GM19240 (cell line): ENCODE measurements at regions not wholly inside any gene's neighbourhood (a gene's known extent, or its start where the extent isn't known, plus 50 kb on each side); places are given as distances from the start of the nearest gene placed in this dataset.

Source experiments
- DNase-seq: peaks from one replicate; pipeline ENCODE4 v3.0.0; 2011; ENCODE audit warnings: low spot score; ENCODE audit not compliant: insufficient read length

DNA sequence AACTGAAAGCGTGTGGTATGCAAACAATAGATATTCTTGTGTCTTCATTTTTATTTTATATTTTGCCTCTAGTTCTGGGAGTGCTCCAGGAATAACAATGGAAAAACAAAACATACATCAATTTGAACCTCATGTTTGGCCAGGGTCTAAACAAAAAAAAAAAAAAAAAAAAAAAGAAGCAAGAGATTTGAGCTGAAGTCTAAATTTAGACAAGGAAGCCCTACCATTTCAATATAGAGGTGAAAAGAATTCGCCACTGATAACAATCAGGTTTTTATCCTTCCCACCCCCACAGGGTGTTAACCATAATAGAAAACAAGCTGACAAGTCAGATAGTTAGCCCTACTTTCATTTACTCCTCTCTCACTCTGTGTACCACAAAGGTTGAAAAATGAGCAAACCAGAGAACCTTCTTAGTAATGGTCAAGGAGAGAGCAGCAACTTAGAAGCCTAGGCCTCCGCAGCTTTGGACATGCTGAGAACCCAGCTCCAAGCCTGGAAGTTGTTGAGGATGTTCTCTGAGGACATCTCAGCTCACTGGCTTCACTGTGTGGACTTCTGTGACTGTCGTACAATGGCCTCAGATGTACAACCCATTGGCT, 118.2 kb upstream of the HMHB1 start:
- DNase-seq = peak; percentile 6

DNA sequence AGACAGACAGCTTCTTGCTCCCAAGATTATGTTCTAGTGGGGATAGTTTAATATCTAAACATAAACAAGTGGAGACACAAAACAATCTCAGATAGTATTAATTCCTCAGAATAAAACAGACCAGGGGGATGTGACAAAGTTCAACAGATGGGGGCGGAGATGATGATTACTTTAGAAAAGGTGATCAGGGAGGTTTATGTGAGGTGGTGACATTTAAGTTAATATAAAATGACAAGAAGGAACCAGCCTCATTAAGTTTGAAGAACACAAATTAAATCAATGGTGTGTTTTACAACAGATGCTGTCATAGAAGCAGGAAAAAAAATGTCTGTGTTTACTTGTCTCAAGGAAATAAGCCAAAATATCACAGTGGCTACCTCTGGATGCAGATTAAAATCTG, 119.6 kb upstream of the HMHB1 start:
- DNase-seq = no peak

DNA sequence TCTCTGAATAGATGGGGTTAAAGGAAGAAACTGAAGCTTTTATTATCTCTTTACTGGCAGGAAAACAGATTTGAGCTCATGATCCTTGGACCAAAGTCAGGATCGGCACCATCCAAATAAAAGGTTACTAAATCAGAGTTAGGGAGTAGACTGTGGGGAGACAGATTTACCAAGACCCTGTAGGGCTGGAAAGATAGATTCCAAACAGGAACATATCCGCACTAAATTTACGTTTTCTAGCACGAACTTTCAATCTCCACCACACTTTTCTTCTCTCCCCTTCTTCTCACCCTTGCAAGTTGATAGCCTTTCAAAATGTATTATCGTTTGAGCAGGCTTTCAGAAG, 120.0 kb upstream of the HMHB1 start:
- no peak for DNase-seq

DNA sequence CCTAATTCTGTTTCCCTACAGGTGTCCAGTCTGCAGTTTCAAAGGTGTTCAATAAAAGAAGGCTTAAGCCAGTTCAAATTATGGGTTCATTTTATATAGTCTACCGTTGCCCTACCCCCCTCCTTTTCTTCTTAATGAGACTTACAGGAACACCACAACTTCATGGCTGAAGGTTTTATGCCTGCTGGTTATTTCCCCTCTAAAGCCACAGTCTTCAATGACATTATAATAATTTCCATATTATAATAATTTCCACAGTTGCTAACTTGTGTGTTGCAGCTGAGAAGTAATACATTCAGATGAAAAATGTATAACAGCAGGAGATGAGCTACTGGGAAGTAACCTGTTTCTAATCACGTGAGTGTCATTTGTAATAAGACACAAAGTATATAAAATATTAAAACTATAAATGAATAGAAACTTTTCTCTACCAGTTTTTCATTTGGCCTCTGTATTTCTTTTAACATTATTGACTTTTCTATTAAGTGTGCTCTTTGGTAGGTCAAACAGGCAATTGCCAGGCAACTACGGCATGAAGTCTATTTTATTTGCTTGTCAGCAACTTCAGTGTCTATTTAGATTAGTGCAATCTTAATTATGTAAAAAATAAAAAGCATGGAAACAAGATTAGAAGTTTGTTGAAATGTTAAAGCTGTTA, 120.5 kb upstream of the HMHB1 start:
- no peak for DNase-seq

DNA sequence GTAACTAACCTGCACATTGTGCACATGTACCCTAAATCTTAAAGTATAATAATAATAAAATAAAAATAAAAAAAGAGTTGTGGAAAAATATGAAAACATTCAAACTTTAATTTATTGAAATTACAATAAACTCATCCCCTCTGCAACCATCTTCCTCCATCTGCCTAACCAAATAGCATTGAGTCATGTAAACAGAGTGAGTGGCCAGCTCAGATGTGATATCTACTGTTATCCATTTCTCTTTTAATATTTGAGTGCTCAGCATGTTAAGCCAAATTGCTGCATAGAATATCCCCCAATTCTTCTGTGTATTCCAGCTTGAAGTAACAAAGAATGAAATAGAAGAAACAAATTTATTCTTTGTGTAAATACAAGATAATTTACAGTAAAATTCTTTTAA, 124.4 kb upstream of the HMHB1 start:
- DNase-seq = no peak

DNA sequence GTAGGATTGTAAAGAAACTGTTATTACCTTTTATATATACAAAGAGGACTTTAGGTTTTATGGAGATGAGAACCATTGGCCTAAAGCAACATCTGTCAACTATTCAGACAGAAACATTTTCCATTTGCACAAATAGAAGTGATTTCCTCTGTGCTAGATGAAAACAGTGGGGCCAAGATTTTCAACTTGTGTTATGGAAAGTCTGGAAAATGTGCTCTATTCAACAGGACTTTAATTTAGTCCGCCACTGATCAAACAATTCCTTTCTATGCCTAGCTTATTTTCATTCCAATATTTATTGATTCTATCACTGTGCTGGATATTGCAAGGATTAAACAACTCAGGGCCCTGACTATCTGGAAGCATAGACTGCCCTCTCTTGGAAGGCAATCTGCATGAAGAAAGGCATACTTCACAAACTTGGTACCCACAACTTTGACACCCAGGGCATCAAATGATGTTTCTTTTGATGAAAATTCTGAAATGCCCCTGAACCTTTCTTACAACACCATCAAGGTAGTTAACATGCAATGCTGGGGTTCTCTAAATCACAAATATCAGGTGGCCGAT, 126.6 kb upstream of the HMHB1 start:
- DNase-seq = no peak

DNA sequence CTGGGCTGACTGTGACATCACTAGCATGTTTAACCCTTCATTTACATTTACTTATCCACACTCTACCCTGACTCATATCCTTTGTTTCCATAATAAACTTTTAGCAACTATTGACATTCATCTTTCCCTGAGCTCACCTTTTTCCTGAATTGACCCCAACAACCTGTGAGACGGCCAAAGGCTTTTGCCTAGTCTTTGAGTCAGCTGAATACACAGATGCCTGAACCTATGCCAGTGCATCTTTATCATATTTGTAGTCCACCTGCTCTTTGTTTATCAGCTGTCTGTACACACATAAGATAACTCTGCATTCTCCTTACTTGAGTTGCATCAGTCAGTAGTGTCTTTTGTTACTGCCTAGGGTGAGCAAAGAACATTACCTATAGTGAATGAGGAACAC, 128.5 kb upstream of the HMHB1 start:
- no peak for DNase-seq

DNA sequence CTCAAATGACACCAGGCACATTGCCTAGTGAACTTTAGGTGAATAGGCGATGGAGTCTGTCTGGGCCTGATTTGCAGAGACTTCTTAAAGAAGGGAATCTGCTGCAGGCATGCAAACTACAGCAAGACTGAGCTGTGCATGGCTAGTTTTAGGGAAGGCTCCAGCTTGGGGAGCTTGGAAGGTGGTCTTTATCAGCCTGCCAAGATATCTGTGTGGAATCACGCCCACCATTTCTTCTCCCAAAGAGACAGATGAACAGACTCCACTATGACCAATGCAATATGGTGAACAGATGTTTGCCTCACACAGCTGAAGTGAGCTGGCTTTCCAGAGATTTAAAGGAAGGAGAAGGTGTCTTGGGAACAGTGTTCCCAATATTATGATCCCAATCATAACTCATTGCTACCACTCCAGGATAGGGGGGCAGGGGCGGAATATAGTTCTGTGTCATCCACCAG, 129.0 kb upstream of the HMHB1 start:
- no peak for DNase-seq

DNA sequence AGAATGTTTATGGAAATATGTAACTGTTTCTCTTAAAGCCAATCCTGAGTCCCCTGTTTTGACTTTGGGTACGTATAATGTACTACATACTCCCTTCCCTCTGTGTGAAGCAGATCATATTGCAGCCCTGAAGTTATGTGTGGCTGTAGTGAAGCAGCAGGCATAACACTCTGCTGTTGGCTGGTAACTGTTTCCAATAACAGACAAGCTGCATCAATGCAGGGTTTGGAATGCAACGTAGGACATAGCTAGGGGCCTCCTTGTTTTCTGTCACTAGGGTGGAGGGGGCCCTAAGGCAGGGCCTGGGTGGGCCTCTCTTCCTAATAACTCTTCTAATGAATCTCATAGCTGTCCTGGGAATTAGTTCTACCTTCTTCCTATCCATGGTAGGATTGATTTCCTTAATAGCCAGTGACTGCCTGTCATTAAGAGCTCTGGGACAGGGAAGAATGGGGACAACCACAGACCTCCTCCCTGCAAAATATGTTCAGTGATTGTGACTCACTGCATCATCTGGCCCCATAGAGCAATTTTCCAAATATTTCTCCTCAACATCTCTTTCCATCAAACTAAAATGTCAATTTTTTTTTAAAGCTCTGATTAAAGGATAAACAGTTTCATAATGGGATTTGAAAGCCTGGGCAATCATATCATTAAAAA, 129.6 kb upstream of the HMHB1 start:
- no peak for DNase-seq

DNA sequence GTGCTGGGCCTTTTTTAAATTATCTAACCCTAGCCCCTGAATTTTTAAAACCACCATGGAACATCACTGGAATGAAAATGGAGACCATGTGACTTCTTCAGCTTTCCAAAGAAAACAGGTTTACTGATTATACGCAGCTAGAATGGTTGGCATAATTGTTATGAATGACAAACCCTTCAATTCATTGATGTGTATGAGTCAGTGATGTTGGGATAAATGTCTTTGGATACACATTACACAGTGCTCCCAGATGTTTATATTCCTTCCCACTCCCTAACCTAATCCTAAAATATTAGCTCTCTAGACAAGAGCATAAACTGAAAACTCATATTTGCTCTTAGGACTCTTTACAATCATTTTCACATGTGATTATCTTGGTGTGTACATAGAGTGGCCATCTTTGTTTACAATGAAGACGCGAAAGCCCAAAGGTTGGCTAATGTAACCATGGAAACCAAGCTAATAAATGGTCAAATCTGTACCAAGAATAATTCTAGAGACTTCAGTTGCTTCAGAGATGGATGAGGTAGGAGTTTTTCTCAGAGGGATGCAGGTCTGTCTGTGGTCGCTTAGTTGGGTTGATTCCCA, 131.2 kb upstream of the HMHB1 start:
- no peak for DNase-seq

DNA sequence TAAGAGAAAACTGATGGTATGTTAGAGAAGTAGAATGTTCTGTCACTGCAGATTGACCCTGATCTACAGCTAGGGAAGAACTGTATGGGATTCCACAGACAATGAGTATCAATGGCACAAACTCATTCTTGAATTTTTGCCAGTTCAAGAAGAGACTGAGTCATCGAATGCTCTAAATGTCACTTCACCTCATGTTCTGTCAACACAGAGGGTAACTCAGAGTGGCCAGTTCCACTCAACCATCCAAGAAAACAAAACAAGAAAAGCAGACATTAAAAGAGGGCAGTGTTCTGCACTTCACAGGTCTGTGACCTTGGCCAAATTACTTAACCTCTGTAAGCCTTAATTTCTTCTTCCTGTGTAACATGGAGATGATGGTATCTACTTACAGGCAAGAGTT, 132.2 kb upstream of the HMHB1 start:
- no peak for DNase-seq

DNA sequence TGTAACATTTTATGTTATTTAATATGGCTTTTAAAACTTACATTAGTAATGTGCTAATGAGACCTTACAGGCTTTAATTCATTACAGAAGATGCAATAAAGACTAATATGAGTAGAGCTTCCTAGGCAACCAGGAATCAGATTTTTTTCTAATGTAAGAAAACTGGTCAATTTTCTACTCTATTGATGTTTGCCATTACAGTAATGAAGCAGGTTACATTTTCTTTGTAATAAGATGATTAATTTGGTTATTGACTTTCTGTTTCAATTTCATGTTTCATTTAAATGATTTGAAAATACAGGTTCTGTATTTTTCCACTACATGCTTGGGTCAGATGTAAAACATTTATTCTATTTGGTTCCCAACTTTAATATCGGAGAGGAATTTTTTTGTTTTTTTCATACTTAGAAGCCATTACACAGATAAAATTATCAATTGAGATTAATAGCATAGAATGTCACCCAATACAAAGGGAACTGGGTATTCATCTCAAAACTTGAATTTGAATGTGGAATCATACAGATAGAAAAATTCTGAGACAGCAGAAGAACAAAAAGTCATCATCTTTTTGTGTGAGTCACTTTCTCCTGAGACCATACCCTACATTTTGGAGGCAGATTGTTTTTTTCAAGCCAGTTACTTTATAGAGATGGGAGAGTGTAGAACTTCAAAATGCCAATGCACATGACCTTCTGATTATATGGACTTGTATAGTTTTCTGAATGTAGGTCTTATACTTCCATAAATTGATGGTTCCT, 133.6 kb upstream of the HMHB1 start:
- no peak for DNase-seq

DNA sequence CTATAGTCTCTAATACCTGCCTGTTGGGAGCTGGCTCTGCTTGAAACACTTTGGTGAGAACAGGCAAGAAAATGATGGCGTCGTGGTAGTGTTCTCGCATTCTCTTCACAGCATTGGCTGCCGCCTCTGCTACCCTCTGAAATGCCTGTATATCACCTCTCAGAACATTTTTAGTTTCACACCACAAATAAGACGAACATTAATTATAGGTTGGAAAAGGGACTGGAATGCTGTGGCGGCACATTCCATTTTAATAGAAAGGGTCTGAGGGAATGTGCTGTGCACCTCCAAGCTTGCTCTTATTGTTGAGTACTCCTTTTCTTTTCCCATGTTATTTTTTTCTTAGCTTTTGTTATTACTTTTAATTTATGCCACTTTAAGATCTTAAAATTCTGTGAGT, 134.6 kb upstream of the HMHB1 start:
- no peak for DNase-seq

DNA sequence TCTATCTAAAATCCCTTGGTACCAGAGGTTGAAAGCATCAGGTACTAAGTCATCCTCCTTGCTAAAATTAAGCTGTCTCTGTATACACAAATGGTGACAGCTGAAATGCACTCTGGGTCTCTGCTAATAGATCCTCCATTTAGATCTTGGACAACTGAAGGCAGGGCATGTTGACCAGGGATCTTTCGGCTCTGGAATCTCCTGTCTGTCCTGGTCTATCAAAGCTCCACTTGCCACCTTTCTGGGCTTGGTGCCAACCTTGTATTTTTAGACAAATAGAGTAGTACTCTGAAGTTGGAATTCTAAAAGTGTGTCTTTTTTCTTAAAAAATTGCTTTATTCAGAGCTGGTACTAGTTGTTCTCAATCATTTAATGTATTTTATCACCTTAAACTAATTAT, 135.2 kb upstream of the HMHB1 start:
- no peak for DNase-seq

DNA sequence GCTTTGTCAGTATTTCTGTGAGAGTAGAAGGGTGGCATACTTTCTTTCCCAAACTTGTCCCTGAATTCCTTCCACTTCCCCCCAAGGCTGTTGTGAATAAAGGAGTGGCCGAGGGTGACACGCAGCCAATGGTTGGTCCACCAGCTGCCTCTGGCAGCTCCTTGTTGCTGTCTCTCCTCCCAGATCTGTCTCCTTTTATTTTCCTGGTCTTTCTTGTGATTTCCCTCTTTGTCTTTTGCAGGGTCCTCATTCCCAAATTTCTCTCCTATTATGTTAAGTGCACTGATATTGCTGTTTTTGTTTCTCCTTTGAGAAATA, 137.5 kb upstream of the HMHB1 start:
- DNase-seq = no peak

DNA sequence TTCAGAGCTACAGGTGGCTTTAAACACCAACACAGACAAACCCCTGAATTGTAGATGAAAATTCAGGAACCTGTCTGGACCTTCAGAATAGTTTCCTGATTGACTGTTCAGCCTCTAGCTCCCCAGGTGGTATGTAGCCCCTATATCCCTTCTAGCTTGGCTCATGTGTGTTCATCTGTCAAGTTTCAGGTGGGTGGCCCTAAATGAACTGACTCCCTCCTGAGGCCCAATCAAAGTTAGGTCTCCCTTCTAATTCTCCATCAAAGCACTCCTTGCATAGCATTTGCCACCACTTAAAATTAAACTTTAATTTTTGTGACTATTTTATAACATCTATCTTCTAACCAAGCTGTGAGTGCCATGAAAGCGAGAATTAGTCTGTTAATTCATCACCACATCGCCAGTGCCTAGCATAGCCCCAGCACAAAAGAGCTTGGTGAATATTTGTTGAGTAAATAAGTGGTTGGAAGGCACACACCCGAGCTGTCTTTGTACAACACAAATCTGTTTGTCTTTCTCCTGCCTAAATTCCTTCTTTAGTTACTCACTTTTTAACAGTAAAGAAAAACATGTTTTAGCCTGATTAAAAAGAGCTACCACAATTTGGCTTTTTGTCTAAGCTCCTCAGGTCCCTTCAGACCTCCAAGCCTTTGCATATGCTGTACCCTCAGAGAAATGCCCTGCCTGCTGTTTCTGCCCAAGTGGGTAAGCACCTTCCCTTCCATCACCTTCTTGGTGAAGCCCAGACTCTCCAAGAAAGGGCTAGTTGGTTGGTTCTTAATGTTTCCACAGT, 138.1 kb upstream of the HMHB1 start:
- no peak for DNase-seq

DNA sequence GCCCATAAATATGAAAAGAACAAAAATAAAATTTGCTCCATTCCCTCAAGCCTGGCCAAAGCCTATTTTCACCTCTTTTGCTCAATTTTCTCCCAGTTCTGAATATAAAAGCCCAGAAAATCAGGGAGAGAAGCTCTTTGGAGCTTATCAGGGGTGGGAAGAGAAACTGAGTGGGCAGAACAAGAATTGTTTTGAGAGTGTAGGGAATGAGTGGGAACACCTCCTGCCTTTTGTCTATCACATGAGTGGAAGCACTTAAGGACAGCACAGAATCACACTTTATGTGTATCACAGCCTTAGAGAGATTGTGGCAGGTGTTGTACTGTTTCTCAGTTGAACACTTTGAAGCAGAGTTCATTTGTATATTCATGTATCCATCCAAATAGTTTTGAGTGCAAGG, 139.2 kb upstream of the HMHB1 start:
- DNase-seq = no peak

DNA sequence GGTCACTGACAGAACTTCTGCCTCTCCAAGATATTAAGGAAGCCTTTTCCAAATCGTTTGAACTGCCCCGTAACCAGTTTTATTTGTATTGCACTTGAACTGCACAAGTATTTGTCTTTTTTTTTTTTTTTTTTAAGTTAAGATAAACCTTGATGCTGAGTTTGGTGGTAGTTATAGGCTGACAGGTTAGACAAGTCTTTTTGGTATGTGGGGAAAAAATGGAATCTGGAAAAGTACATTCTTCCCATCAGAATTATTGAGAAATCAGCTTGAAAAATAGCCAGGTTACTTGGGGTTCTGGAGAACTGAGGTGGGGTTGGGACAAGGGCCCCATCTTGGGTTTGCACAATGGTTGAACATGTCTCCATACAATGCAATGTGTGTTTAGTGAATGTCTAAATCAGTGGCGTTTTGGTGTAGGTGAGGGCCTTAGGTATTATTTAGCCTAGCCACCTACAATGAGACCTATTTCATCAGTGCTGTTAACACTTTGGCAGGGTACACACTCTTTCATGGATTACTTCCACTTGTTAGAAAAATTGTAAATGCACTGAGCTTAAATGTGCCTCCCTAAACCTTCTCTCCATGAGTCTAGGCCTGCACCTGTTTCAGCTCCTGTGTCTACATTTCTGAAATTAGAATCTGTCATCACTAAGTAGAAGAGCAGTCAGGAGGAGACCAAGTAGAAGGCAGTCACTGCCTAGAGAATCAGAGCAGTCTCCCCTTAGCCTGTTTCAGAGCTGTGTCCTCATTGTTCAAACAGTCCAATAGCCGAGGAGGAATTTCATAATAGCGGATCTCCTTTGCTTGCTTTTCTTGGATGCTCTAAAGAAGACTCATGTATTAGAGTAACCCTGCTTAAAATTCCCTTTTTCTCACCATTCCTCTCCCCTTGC, 140.0 kb upstream of the HMHB1 start:
- no peak for DNase-seq

DNA sequence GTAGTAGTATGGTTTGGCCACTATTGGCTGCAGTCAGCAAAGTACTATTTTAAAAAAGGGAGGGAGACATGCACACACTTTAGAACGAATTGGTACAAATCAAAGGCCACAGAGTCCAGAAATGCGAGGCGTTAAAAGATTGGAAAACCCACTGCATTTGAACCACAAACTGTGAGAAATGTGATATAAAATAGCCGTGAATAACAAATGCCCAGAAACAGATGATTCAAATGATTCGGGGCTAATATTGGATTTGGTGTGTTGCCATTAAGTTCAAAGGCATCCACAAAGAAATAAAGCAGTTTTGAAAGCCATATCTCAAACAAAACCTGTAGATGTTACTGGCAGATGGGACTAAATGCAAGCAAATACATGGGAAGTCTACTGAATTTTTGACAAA, 140.9 kb upstream of the HMHB1 start:
- DNase-seq = no peak

DNA sequence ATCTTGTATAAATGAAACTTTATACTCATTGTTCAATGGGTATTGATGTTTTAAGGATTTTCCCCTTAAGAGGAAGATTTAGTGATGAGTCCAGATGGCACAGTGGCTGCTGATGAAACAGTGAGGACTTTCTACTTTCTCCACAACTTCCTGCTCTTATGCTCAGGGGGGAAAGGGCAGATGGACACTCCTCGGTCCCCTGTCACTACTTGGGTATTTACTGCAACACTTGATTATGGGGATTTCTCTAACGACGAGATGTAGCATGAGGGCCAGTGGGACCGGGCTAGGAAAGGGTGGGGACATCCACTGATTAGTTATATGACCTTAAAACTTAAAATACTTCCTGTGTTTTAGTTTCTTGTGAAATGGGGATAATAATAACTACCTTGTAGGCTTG, 146.1 kb upstream of the HMHB1 start:
- DNase-seq = no peak
